CD14-positive monocyte (primary cell): ENCODE measurements at regions not wholly inside any gene's neighbourhood (a gene's known extent, or its start where the extent isn't known, plus 50 kb on each side); places are given as distances from the start of the nearest gene placed in this dataset.

ENCODE experiments used
- DNase-seq, 3 donors: peaks; one replicate each; pipeline ENCODE4 v3.0.0-alpha.2; 2011 to 2022
- H2AFZ ChIP-seq: 2 replicates; pipeline ENCODE4 v1.6.0; 2012; ENCODE audit warnings: mild to moderate bottlenecking, low read depth, low read length, inconsistent platforms; ENCODE audit not compliant: insufficient read depth, poor library complexity, severe bottlenecking
- H3K27ac ChIP-seq, 2 donors: 1 replicate in 1 of 2; 2 replicates in 1 of 2; pipeline ENCODE4 v1.5.1; 2012 to 2013; ENCODE audit warnings: low read length in 2 of 2, control low read depth in 1 of 2, inconsistent platforms in 1 of 2, low read depth in 1 of 2, mild to moderate bottlenecking in 1 of 2
- H3K27me3 ChIP-seq, 2 donors: one replicate each; pipeline versions ENCODE4 v1.6.0 to v1.6.1; 2011 to 2013; ENCODE audit warnings: low read length in 2 of 2; ENCODE audit not compliant: control insufficient read depth in 2 of 2, insufficient read depth in 2 of 2
- H3K36me3 ChIP-seq, 2 donors: replicated peaks in 1 of 2; 1 replicate in 1 of 2; 2 replicates in 1 of 2; pipeline versions ENCODE4 v1.5.1 to v1.6.1; 2012 to 2013; ENCODE audit warnings: low read length in 2 of 2, control low read depth in 1 of 2, inconsistent platforms in 1 of 2, mild to moderate bottlenecking in 1 of 2; ENCODE audit not compliant: insufficient read depth in 2 of 2, control insufficient read depth in 1 of 2
- H3K4me1 ChIP-seq, 2 donors: 1 replicate in 1 of 2; 2 replicates in 1 of 2; pipeline versions ENCODE4 v1.5.1 to v1.6.1; 2012 to 2013; ENCODE audit warnings: low read length in 2 of 2, control low read depth in 1 of 2, inconsistent platforms in 1 of 2, mild to moderate bottlenecking in 1 of 2, moderate library complexity in 1 of 2; ENCODE audit not compliant: insufficient read depth in 2 of 2, control insufficient read depth in 1 of 2
- H3K4me2 ChIP-seq: replicated peaks from 2 replicates; pipeline ENCODE3; 2012; ENCODE audit warnings: low read length, moderate library complexity, mild to moderate bottlenecking; ENCODE audit not compliant: poor library complexity, severe bottlenecking; ENCODE audit errors: extremely low read depth
- H3K4me3 ChIP-seq, 3 experiments: fragments of 200-600 bp in 1 of 3; sonication (generic) in 1 of 3; replicated peaks in 1 of 3; 1 replicate in 2 of 3; 2 replicates in 1 of 3; pipeline ENCODE4 v1.5.1; 2011 to 2013; ENCODE audit warnings: low read length in 3 of 3, mild to moderate bottlenecking in 3 of 3, control low read depth in 2 of 3, low read depth in 2 of 3, inconsistent platforms in 1 of 3, moderate library complexity in 1 of 3
- H3K79me2 ChIP-seq: 2 replicates; pipeline ENCODE4 v1.6.0; 2012; ENCODE audit warnings: mild to moderate bottlenecking, control low read depth, inconsistent platforms, low read length, moderate library complexity; ENCODE audit not compliant: insufficient read depth
- H3K9ac ChIP-seq: 2 replicates; pipeline ENCODE4 v1.6.0; 2017; ENCODE audit warnings: low read length, mild to moderate bottlenecking; ENCODE audit not compliant: insufficient read depth, poor library complexity, severe bottlenecking
- H3K9me3 ChIP-seq, 2 donors: replicated peaks in 1 of 2; 1 replicate in 1 of 2; 2 replicates in 1 of 2; pipeline versions ENCODE4 v1.5.1 to v1.6.1; 2012 to 2013; ENCODE audit warnings: low read length in 2 of 2, control low read depth in 1 of 2; ENCODE audit not compliant: control insufficient read depth in 1 of 2, insufficient read depth in 1 of 2
- H4K20me1 ChIP-seq: 2 replicates; pipeline ENCODE4 v1.6.0; 2012; ENCODE audit warnings: mild to moderate bottlenecking, low read length, control low read depth, moderate library complexity; ENCODE audit not compliant: insufficient read depth
- H3K27ac Mint-ChIP-seq, 7 donors: one replicate each; pipeline ENCODE4 v1.8.0; 2020; ENCODE audit warnings: mild to moderate bottlenecking in 7 of 7, mixed read lengths in 7 of 7, moderate library complexity in 6 of 7, inconsistent platforms in 2 of 7
- H3K27me3 Mint-ChIP-seq, 3 donors: one replicate each; pipeline ENCODE4 v1.8.0; 2021 to 2022; ENCODE audit warnings: low read depth in 3 of 3, mild to moderate bottlenecking in 3 of 3, mixed read lengths in 3 of 3, moderate library complexity in 3 of 3, inconsistent platforms in 1 of 3
- H3K36me3 Mint-ChIP-seq, 2 donors: one replicate each; pipeline ENCODE4 v1.8.0; 2020; ENCODE audit warnings: mixed read lengths in 2 of 2, inconsistent platforms in 1 of 2, mild to moderate bottlenecking in 1 of 2
- H3K4me1 Mint-ChIP-seq: one replicate; pipeline ENCODE4 v1.8.0; 2020; ENCODE audit warnings: mild to moderate bottlenecking, mixed read lengths
- H3K4me3 Mint-ChIP-seq, 2 donors: one replicate each; pipeline ENCODE4 v1.8.0; 2020; ENCODE audit warnings: mild to moderate bottlenecking in 2 of 2, mixed read lengths in 2 of 2, moderate library complexity in 1 of 2
- H3K9me3 Mint-ChIP-seq, 7 donors: one replicate each; pipeline ENCODE4 v1.8.0; 2020 to 2022; ENCODE audit warnings: mixed read lengths in 7 of 7, mild to moderate bottlenecking in 6 of 7, moderate library complexity in 6 of 7, inconsistent platforms in 2 of 7
- WGBS: methylation state at CpG from one replicate; pipeline ENCODE4 v1.1.5; 2013; ENCODE audit warnings: missing lambda C conversion rate; ENCODE audit not compliant: insufficient coverage; 5-methylcytosine and 5-hydroxymethylcytosine counted together
- intact Hi-C, 2 donors: fragments of 100-400 bp; cut with micrococcal nuclease; formaldehyde crosslinking; loops; one replicate each; pipeline versions ENCODE4 v1.15.0 to v1.15.1; 2023
- TF ChIP-seq, protein P1 (sequence below): fragments of 200-600 bp; IDR thresholded peaks from one replicate; pipeline ENCODE4 v1.8.0; 2022; ENCODE audit warnings: antibody characterized with exemption, mild to moderate bottlenecking

DNA sequence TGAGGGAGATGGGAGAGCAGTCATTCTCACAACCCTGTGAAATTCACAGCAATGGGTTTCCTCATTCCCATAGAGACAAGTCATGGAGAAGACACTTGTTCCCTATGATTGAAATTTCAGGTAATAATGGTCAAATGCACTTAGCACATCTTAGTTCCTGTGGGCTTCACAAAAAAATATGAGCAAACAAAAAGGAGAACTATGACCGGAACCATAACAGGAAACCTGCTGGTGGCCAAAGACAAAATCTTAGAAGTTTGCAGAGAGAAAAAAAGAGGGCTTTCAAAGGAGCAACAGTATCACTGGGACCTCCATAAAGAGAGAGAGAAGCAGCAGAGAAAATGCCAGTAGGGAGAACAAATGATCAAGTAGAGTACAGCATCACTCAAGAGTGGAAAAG lies 138.9 kb upstream of the APCDD1 start:
- Mint-ChIP-seq H3K4me1 (peaks cover 48% of the 10 kb centered on the region), H3K27ac (peak overlapping the region in 6 of 7 donors; percentile 7 to 83 (median 62)), H3K36me3 (peaks cover 0 to 1% of the 10 kb centered on the region in 2 donors), H3K27me3 (peaks cover 2 to 4% (median 3%) of the 10 kb centered on the region in 3 donors), H3K9me3 (peaks cover 0 to 4% (median 0%) of the 10 kb centered on the region in 7 donors), H3K4me3 (peak overlapping the region in 1 of 2 donors; percentile 67)
- TF ChIP-seq, protein P1, sequence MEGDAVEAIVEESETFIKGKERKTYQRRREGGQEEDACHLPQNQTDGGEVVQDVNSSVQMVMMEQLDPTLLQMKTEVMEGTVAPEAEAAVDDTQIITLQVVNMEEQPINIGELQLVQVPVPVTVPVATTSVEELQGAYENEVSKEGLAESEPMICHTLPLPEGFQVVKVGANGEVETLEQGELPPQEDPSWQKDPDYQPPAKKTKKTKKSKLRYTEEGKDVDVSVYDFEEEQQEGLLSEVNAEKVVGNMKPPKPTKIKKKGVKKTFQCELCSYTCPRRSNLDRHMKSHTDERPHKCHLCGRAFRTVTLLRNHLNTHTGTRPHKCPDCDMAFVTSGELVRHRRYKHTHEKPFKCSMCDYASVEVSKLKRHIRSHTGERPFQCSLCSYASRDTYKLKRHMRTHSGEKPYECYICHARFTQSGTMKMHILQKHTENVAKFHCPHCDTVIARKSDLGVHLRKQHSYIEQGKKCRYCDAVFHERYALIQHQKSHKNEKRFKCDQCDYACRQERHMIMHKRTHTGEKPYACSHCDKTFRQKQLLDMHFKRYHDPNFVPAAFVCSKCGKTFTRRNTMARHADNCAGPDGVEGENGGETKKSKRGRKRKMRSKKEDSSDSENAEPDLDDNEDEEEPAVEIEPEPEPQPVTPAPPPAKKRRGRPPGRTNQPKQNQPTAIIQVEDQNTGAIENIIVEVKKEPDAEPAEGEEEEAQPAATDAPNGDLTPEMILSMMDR: no peak
- Histone ChIP-seq H3K4me3 (peak overlapping the region in 1 of 3 experiments; percentile 8), H4K20me1 (no peaks in the 10 kb centered on the region), H3K36me3 (no peaks in the 10 kb centered on the region), H2AFZ (no peak overlapping the region), H3K4me2 (peak overlapping the region; percentile 47), H3K27ac (peak overlapping the region in 1 of 2 donors; percentile 43), H3K9me3 (no peaks in the 10 kb centered on the region), H3K27me3 (no peaks in the 10 kb centered on the region), H3K9ac (no peak overlapping the region), H3K79me2 (no peaks in the 10 kb centered on the region), H3K4me1 (peaks cover 36 to 45% of the 10 kb centered on the region in 2 donors)
- no CpG with 5 or more reads among the region's 1 CpG for WGBS
- DNase-seq: peak; percentile 25 to 51 (median 30)
- intact Hi-C loops: no loop called here

DNA sequence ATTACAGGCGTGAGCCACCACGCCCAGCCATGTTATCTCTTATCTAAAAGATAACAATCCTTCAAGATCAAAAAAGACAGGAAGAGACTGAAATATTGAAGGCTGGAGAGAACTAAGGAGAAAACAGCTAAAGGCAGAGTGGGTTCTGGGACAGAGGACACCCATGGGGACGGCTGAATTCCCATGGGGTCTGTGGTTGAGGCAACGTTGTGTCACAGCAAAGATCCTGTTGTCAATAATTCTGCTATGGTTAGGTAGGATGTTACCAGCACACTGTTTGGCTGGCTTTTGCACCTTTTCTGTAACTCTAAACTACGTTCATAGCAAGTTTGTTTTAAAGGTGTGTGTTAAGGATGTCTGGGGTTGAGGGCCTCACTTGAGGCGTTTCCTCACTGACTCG lies 137.7 kb upstream of the APCDD1 start:
- Mint-ChIP-seq H3K4me1 (peaks cover 53% of the 10 kb centered on the region), H3K4me3 (no peak overlapping the region), H3K27me3 (peaks cover 2 to 4% (median 3%) of the 10 kb centered on the region in 3 donors), H3K36me3 (peaks cover 0 to 1% of the 10 kb centered on the region in 2 donors), H3K9me3 (peaks cover 0 to 4% (median 0%) of the 10 kb centered on the region in 7 donors), H3K27ac (no peak overlapping the region)
- H3K79me2 ChIP-seq: no peaks in the 10 kb centered on the region
- no peaks in the 10 kb centered on the region for H3K36me3 ChIP-seq
- intact Hi-C loops: no loop called here
- no peak overlapping the region for H3K4me2 ChIP-seq
- TF ChIP-seq, protein P1: no peak
- no peak overlapping the region for H2AFZ ChIP-seq
- H3K27ac ChIP-seq: no peak overlapping the region
- 87% methylated on average over 4 of the region's 7 CpGs for WGBS
- H4K20me1 ChIP-seq: no peaks in the 10 kb centered on the region
- H3K4me3 ChIP-seq: no peak overlapping the region
- no peak for DNase-seq
- no peak overlapping the region for H3K9ac ChIP-seq
- peaks cover 36 to 46% of the 10 kb centered on the region in 2 donors for H3K4me1 ChIP-seq
- no peaks in the 10 kb centered on the region for H3K9me3 ChIP-seq
- no peaks in the 10 kb centered on the region for H3K27me3 ChIP-seq
